HG03575 (cell line): ENCODE measurements at regions not wholly inside any gene's neighbourhood (a gene's known extent, or its start where the extent isn't known, plus 50 kb on each side); places are given as distances from the start of the nearest gene placed in this dataset.

ENCODE experiments used
- ATAC-seq: cut with Tn5 transposase; IDR thresholded peaks from one replicate; pipeline ENCODE4 v1.9.1; 2021; ENCODE audit not compliant: unreplicated experiment, insufficient number of reproducible peaks, low FRiP score; ENCODE audit errors: extremely low read depth

- no peak for ATAC-seq
These were observed 717.7 kb upstream of the PIK3C3 start for GRCh38 chr18:41237317-41237716.

GRCh38 chr18:41231681-41232080 is 723.4 kb upstream of the PIK3C3 start:
- ATAC-seq: no peak

GRCh38 chr18:41227993-41228392 is 727.0 kb upstream of the PIK3C3 start:
- no peak for ATAC-seq

- no peak for ATAC-seq
These were observed 728.1 kb upstream of the PIK3C3 start for GRCh38 chr18:41226911-41227310.

GRCh38 chr18:41226186-41226585 is 728.8 kb upstream of the PIK3C3 start:
- ATAC-seq: no peak

- ATAC-seq: no peak
These were observed 738.6 kb upstream of the PIK3C3 start for GRCh38 chr18:41216341-41217003.

GRCh38 chr18:41207706-41208105 is 747.3 kb upstream of the PIK3C3 start:
- ATAC-seq: no peak

GRCh38 chr18:41206341-41206830 is 748.6 kb upstream of the PIK3C3 start:
- no peak for ATAC-seq

GRCh38 chr18:41199212-41199611 is 755.8 kb upstream of the PIK3C3 start:
- ATAC-seq: no peak

GRCh38 chr18:41197967-41198366 is 757.1 kb upstream of the PIK3C3 start:
- ATAC-seq: no peak

- no peak for ATAC-seq
These were observed 784.7 kb upstream of the PIK3C3 start for GRCh38 chr18:41170346-41170745.

GRCh38 chr18:41165625-41166024 is 789.4 kb upstream of the PIK3C3 start:
- no peak for ATAC-seq

- ATAC-seq: no peak
These were observed 792.3 kb upstream of the PIK3C3 start for GRCh38 chr18:41162781-41163180.

GRCh38 chr18:41162191-41162590 is 792.8 kb upstream of the PIK3C3 start:
- no peak for ATAC-seq

- no peak for ATAC-seq
These were observed 798.9 kb upstream of the PIK3C3 start for GRCh38 chr18:41155910-41156851.

GRCh38 chr18:41155025-41155424 is 800.0 kb upstream of the PIK3C3 start:
- no peak for ATAC-seq

- no peak for ATAC-seq
These were observed 801.2 kb upstream of the PIK3C3 start for GRCh38 chr18:41153871-41154270.

GRCh38 chr18:41150316-41150715 is 804.7 kb upstream of the PIK3C3 start:
- ATAC-seq: no peak

GRCh38 chr18:41146301-41146700 is 808.7 kb upstream of the PIK3C3 start:
- no peak for ATAC-seq

GRCh38 chr18:41145516-41145915 is 809.5 kb upstream of the PIK3C3 start:
- no peak for ATAC-seq
